Testis (tissue), 2 donors: ENCODE measurements at regions not wholly inside any gene's neighbourhood (a gene's known extent, or its start where the extent isn't known, plus 50 kb on each side); places are given as distances from the start of the nearest gene placed in this dataset.

Source experiments
- CTCF ChIP-seq, 3 experiments: fragments of 450-650 bp in 2 of 3; fragments of 200-600 bp in 1 of 3; sonication (generic) in 1 of 3; IDR thresholded peaks; one replicate each; pipeline ENCODE4 v1.5.1; 2016 to 2019; ENCODE audit warnings: antibody characterized with exemption in 3 of 3, mild to moderate bottlenecking in 2 of 3, moderate library complexity in 1 of 3
- POLR2A ChIP-seq: fragments of 450-650 bp; IDR thresholded peaks from one replicate; pipeline ENCODE4 v1.6.1; 2017; ENCODE audit warnings: antibody characterized with exemption, mild to moderate bottlenecking, moderate library complexity

- no peak for TF ChIP-seq CTCF (IDR thresholded peaks at IDR 0.05)
- no peak for TF ChIP-seq POLR2A
Measured at GRCh38 chr5:102649731-102650130, 105.4 kb upstream of the PAM start.
